SK-N-SH (cell line): ENCODE measurements at regions not wholly inside any gene's neighbourhood (a gene's known extent, or its start where the extent isn't known, plus 50 kb on each side); places are given as distances from the start of the nearest gene placed in this dataset.

Source experiments
- CTCF ChIA-PET: fragments of 300-600, 350-600 bp; formaldehyde crosslinking; extraction: SDS; loops from one replicate; lab custom pipeline; 2021; lab: Yijun Ruan, JAX
- POLR2A ChIA-PET: fragments of 350-600 bp; sonication (Branson Sonifier 250); formaldehyde crosslinking; extraction: SDS; loops from one replicate; lab custom pipeline; 2020; ENCODE audit warnings: antibody characterized with exemption, inconsistent platforms; lab: Yijun Ruan, JAX
- DNase-seq: peaks from one replicate; pipeline ENCODE4 v3.0.0; 2012
- H2AFZ ChIP-seq: fragments of 200-600 bp; sonication (generic); 2 replicates; pipeline ENCODE4 v1.8.1; 2016; ENCODE audit warnings: antibody characterized with exemption, mild to moderate bottlenecking, low read depth
- H3F3A ChIP-seq: fragments of 200-600 bp; sonication (generic); replicated peaks from 2 replicates; pipeline ENCODE3; 2016; ENCODE audit warnings: antibody characterized with exemption, mild to moderate bottlenecking; ENCODE audit not compliant: insufficient read depth
- H3K27ac ChIP-seq, 2 experiments: fragments of 200-500 bp in 1 of 2; fragments of 200-600 bp in 1 of 2; sonication (Bioruptor generic) in 1 of 2; sonication (generic), shearing (Covaris generic) in 1 of 2; 2 replicates each; pipeline versions ENCODE4 v1.5.1 to v1.6.1; 2014 to 2016; ENCODE audit warnings: low read depth in 2 of 2, inconsistent platforms in 1 of 2, low read length in 1 of 2, mild to moderate bottlenecking in 1 of 2, mixed read lengths in 1 of 2
- H3K27me3 ChIP-seq: fragments of 200-600 bp; sonication (generic), shearing (Covaris generic); 2 replicates; pipeline ENCODE4 v1.6.1; 2016; ENCODE audit warnings: mixed run types; ENCODE audit not compliant: insufficient read depth
- H3K36me3 ChIP-seq, 2 experiments: fragments of 200-500 bp in 1 of 2; fragments of 200-600 bp in 1 of 2; sonication (Bioruptor generic) in 1 of 2; sonication (generic) in 1 of 2; replicated peaks in 1 of 2; 2 replicates each; pipeline versions ENCODE3 to v1.5.1; 2014 to 2016; ENCODE audit warnings: low read length in 1 of 2, mild to moderate bottlenecking in 1 of 2; ENCODE audit not compliant: insufficient read depth in 2 of 2, control insufficient read depth in 1 of 2
- H3K4me1 ChIP-seq, 2 experiments: fragments of 200-500 bp in 1 of 2; fragments of 200-600 bp in 1 of 2; sonication (Bioruptor generic) in 1 of 2; sonication (generic), shearing (Covaris generic) in 1 of 2; 2 replicates each; pipeline versions ENCODE4 v1.5.1 to v1.6.1; 2014 to 2016; ENCODE audit warnings: low read depth in 1 of 2, low read length in 1 of 2, mixed run types in 1 of 2; ENCODE audit not compliant: insufficient read depth in 2 of 2, control insufficient read depth in 1 of 2
- H3K4me2 ChIP-seq: fragments of 200-600 bp; sonication (generic), shearing (Covaris generic); 2 replicates; pipeline ENCODE4 v1.6.1; 2017; ENCODE audit warnings: mixed run types
- H3K4me3 ChIP-seq, 2 experiments: fragments of 200-500 bp in 1 of 2; fragments of 200-600 bp in 1 of 2; sonication (Bioruptor generic) in 1 of 2; sonication (generic), shearing (Covaris generic) in 1 of 2; 2 replicates each; pipeline versions ENCODE4 v1.5.1 to v1.8.1; 2014 to 2016; ENCODE audit warnings: low read depth in 2 of 2, inconsistent platforms in 1 of 2, low read length in 1 of 2, mild to moderate bottlenecking in 1 of 2, mixed read lengths in 1 of 2, moderate library complexity in 1 of 2
- H3K79me2 ChIP-seq: fragments of 200-600 bp; sonication (generic); 2 replicates; pipeline ENCODE4 v1.8.1; 2017; ENCODE audit warnings: mild to moderate bottlenecking; ENCODE audit not compliant: insufficient read depth
- H3K9ac ChIP-seq: fragments of 200-600 bp; sonication (generic); 2 replicates; pipeline ENCODE4 v1.6.1; 2017; ENCODE audit warnings: mixed run types
- H3K9me2 ChIP-seq: fragments of 200-600 bp; sonication (generic); 2 replicates; pipeline ENCODE4 v1.6.1; 2017; ENCODE audit warnings: mixed run types
- H3K9me3 ChIP-seq: fragments of 200-600 bp; sonication (generic); 2 replicates; pipeline ENCODE4 v1.6.1; 2017; ENCODE audit warnings: mixed run types, mild to moderate bottlenecking, moderate library complexity
- H4K20me1 ChIP-seq: fragments of 200-600 bp; sonication (generic); 2 replicates; pipeline ENCODE4 v1.6.1; 2017; ENCODE audit warnings: mild to moderate bottlenecking, mixed run types; ENCODE audit not compliant: insufficient read depth
- CHD2 ChIP-seq: fragments of 150-350 bp; IDR thresholded peaks from 2 replicates; pipeline ENCODE4 v1.6.1; 2018; ENCODE audit warnings: low read length; ENCODE audit not compliant: partially characterized antibody
- CTCF ChIP-seq: fragments of 200-600 bp; sonication (generic); IDR thresholded peaks from 2 replicates; pipeline ENCODE4 v1.6.1; 2017; ENCODE audit warnings: antibody characterized with exemption, mild to moderate bottlenecking, moderate library complexity
- ELF1 ChIP-seq: IDR thresholded peaks from 2 replicates; pipeline ENCODE4 v1.4.0; 2012
- EP300 ChIP-seq, 2 experiments: IDR thresholded peaks; 2 replicates each; pipeline versions ENCODE4 v1.4.0 to v1.6.1; 2012; ENCODE audit warnings: borderline replicate concordance in 1 of 2, low read depth in 1 of 2, low read length in 1 of 2
- EZH2phosphoT487 ChIP-seq: fragments of 200-600 bp; sonication (generic); IDR thresholded peaks from 2 replicates; pipeline ENCODE4 v1.6.1; 2017; ENCODE audit warnings: low read depth, mixed run types, mild to moderate bottlenecking, antibody characterized with exemption, moderate library complexity, borderline replicate concordance
- FOSL2 ChIP-seq: IDR thresholded peaks from 2 replicates; pipeline ENCODE4 v1.4.0; 2012; ENCODE audit warnings: low read depth, mild to moderate bottlenecking, moderate library complexity, borderline replicate concordance
- FOXM1 ChIP-seq: IDR thresholded peaks from 2 replicates; pipeline ENCODE4 v1.4.0; 2012; ENCODE audit warnings: low read depth, mild to moderate bottlenecking
- GABPA ChIP-seq: IDR thresholded peaks from 2 replicates; pipeline ENCODE4 v1.4.0; 2012; ENCODE audit warnings: low read depth, mild to moderate bottlenecking
- JUND ChIP-seq: IDR thresholded peaks from 2 replicates; pipeline ENCODE4 v1.4.0; 2012
- MEF2A ChIP-seq: IDR thresholded peaks from 2 replicates; pipeline ENCODE4 v1.4.0; 2012; ENCODE audit warnings: low read depth, borderline replicate concordance
- NRF1 ChIP-seq: IDR thresholded peaks from 2 replicates; pipeline ENCODE4 v1.6.1; 2012; ENCODE audit warnings: low read depth, mild to moderate bottlenecking, low read length
- POLR2AphosphoS5 ChIP-seq: IDR thresholded peaks from 2 replicates; pipeline ENCODE4 v1.6.1; 2012; ENCODE audit warnings: low read depth, low read length
- RCOR1 ChIP-seq: fragments of 150-350 bp; IDR thresholded peaks from 2 replicates; pipeline ENCODE4 v1.6.1; 2017; ENCODE audit warnings: antibody characterized with exemption, low read length
- RXRA ChIP-seq: IDR thresholded peaks from 2 replicates; pipeline ENCODE4 v1.4.0; 2012; ENCODE audit warnings: low read depth, mild to moderate bottlenecking, borderline replicate concordance
- TAF1 ChIP-seq: IDR thresholded peaks from 2 replicates; pipeline ENCODE4 v1.6.1; 2012; ENCODE audit warnings: low read depth, mild to moderate bottlenecking, low read length, moderate library complexity, borderline replicate concordance
- TCF12 ChIP-seq: IDR thresholded peaks from 2 replicates; pipeline ENCODE4 v1.4.0; 2012
- TEAD4 ChIP-seq: IDR thresholded peaks from 2 replicates; pipeline ENCODE4 v1.4.0; 2012; ENCODE audit warnings: mild to moderate bottlenecking, borderline replicate concordance; ENCODE audit not compliant: insufficient read depth
- USF1 ChIP-seq: IDR thresholded peaks from 2 replicates; pipeline ENCODE4 v1.4.0; 2012; ENCODE audit warnings: low read depth, borderline replicate concordance
- USF2 ChIP-seq: fragments of 150-350 bp; IDR thresholded peaks from 2 replicates; pipeline ENCODE4 v1.6.1; 2017; ENCODE audit warnings: antibody characterized with exemption, low read length, low read depth, borderline replicate concordance
- ZBTB33 ChIP-seq: IDR thresholded peaks from 2 replicates; pipeline ENCODE4 v1.4.0; 2012; ENCODE audit warnings: low read depth, borderline replicate concordance
- WGBS: methylation state at CpG from one replicate; pipeline ENCODE4 v1.1.6; 2017; ENCODE audit warnings: low lambda C conversion rate; 5-methylcytosine and 5-hydroxymethylcytosine counted together

GRCh38 chr16:86327321-86327720 lies 183.0 kb upstream of the FOXF1 start:
- H4K20me1 ChIP-seq = no peaks in the 10 kb centered on the region
- H3K27me3 ChIP-seq = peaks cover 84% of the 10 kb centered on the region
- CTCF ChIA-PET = no interaction called here
- H3K27ac ChIP-seq = no peak overlapping the region
- no peaks in the 10 kb centered on the region for H3K4me1 ChIP-seq
- H3K9me2 ChIP-seq = no peaks in the 10 kb centered on the region
- no peak for TF ChIP-seq JUND
- TF ChIP-seq RCOR1 = no peak
- no peak for TF ChIP-seq CHD2
- TF ChIP-seq TEAD4 = no peak
- no peak for TF ChIP-seq USF2
- no peak for TF ChIP-seq NRF1
- TF ChIP-seq CTCF = no peak
- TF ChIP-seq ZBTB33 = no peak
- TF ChIP-seq FOSL2 = no peak
- no peak for TF ChIP-seq FOXM1
- no peak for TF ChIP-seq RXRA
- TF ChIP-seq TCF12 = no peak
- no peak for TF ChIP-seq TAF1
- WGBS = 33% methylated on average over 10 of the region's 10 CpGs
- H2AFZ ChIP-seq = no peak overlapping the region
- no peak overlapping the region for H3K4me3 ChIP-seq
- H3K36me3 ChIP-seq = no peaks in the 10 kb centered on the region
- POLR2A ChIA-PET = no interaction called here
- no peaks in the 10 kb centered on the region for H3F3A ChIP-seq
- DNase-seq = no peak
- no peak overlapping the region for H3K9ac ChIP-seq
- no peaks in the 10 kb centered on the region for H3K79me2 ChIP-seq
- H3K9me3 ChIP-seq = no peaks in the 10 kb centered on the region
- no peak overlapping the region for H3K4me2 ChIP-seq

- Histone ChIP-seq H3K4me2 (no peak overlapping the region), H3F3A (no peaks in the 10 kb centered on the region), H3K79me2 (no peaks in the 10 kb centered on the region), H3K27me3 (peaks cover 88% of the 10 kb centered on the region), H3K4me1 (no peaks in the 10 kb centered on the region), H3K9me2 (no peaks in the 10 kb centered on the region), H3K9me3 (no peaks in the 10 kb centered on the region), H3K4me3 (no peak overlapping the region), H2AFZ (no peak overlapping the region), H4K20me1 (no peaks in the 10 kb centered on the region), H3K9ac (no peak overlapping the region), H3K27ac (no peak overlapping the region), H3K36me3 (no peaks in the 10 kb centered on the region)
- ChIA-PET CTCF (no interaction called here), POLR2A (no interaction called here)
- TF ChIP-seq POLR2AphosphoS5 = no peak
- TF ChIP-seq CTCF = no peak
- no peak for TF ChIP-seq EP300 (IDR thresholded peaks at IDR 0.05; ENCODE audit: borderline replicate concordance in 1 of 2, low read depth in 1 of 2, low read length in 1 of 2)
- TF ChIP-seq EZH2phosphoT487 = no peak
- TF ChIP-seq MEF2A = no peak
- TF ChIP-seq USF1 = no peak
- TF ChIP-seq TEAD4 = no peak
- no peak for TF ChIP-seq ELF1
- TF ChIP-seq JUND = no peak
- TF ChIP-seq GABPA = no peak
- DNase-seq = no peak
- 26% methylated on average over 14 of the region's 14 CpGs for WGBS
Measured at GRCh38 chr16:86330906-86331305, 179.4 kb upstream of the FOXF1 start.
